ENCODE measurements at regions not wholly inside any gene's neighbourhood (a gene's known extent, or its start where the extent isn't known, plus 50 kb on each side); places are given as distances from the start of the nearest gene placed in this dataset.

DNA sequence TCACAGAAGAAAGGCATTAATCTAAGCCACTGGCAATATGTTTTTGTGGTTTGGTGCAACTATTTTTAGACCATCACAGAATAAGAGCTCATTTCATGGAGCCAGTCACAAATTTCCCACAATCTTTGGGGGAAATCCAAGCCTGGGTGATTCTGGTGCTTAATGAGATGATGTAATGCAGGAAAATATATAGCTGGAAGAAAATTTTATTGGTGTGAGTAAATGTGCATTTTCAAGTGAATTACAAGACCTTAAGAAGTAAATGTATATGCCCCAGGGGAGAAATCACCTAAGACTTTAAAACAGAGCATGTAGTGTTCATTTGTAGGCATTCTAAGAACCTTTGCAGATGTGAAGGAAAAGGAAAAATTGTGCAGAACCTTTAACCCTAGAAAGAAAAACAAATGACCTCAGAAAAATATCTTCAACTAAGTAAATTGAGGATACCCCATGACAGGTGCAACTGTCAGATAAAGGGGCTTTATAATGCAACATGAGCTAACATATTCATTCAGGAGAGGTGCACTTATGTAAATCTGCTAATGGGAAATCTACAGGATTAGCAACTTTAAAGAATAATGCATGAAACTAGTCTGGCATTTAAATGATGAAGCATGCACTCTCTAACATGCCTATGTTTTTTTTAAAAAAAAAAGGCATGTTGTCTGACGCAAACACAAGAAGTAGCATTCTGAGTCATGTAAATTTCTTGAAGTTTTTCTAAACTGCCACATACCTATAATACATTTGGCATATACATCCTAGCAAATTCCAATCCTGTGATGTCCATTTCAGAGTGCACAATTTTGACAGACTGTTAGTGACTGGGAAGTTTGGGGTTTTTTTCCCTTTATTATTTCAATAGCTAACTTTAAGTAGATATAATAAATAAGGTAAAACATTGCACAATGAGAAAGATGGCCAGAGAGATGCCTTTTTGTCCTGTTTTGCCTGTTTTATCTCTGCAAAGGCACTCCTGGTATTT is 105.1 kb downstream of the MEX3B start:
- TF ChIP-seq, protein P1, sequence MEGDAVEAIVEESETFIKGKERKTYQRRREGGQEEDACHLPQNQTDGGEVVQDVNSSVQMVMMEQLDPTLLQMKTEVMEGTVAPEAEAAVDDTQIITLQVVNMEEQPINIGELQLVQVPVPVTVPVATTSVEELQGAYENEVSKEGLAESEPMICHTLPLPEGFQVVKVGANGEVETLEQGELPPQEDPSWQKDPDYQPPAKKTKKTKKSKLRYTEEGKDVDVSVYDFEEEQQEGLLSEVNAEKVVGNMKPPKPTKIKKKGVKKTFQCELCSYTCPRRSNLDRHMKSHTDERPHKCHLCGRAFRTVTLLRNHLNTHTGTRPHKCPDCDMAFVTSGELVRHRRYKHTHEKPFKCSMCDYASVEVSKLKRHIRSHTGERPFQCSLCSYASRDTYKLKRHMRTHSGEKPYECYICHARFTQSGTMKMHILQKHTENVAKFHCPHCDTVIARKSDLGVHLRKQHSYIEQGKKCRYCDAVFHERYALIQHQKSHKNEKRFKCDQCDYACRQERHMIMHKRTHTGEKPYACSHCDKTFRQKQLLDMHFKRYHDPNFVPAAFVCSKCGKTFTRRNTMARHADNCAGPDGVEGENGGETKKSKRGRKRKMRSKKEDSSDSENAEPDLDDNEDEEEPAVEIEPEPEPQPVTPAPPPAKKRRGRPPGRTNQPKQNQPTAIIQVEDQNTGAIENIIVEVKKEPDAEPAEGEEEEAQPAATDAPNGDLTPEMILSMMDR (IDR thresholded peaks at IDR 0.05; ENCODE audit: insufficient read depth, missing control alignments), result no peak
- DNase-seq (ENCODE audit: insufficient read length, low spot score), result no peak

DNA sequence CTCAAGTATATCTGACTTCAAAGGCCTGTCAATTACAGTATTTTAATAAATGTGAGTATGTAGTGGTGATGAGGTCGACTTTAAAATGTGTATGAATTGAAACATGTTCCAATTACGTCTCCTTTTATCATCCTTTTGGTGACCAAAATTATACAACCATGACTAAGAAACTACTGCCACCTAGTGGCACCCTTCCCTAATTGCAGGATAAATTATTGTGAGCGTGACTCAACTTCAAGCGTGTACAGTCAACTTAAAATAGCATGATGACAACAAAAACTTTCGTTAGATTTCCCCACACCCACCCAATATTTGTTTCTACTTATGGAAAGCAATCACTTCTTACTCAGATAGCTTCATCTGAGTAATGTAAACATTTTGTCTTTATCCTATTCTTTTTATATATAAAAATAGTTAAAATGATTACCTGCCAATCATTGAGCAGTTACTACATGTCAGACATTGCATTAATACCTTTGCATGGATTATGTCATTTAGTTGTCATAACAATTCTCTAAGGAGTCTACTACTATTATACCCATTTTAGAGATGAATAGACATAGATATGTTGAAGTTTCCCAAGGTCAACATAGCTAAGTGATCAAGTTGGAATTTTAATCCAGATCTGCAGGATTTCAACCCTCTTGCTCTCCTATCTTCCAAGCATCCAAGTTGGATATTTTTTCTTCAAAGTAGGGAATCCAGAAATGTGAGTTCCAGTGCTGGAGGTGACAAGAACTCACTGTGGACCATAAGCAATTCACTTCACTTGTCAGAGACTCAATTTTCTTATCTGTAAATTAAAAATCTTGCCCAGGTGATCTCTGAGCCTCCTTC is 106.0 kb downstream of the MEX3B start:
- DNase-seq (ENCODE audit: insufficient read length, low spot score), result no peak
- TF ChIP-seq, protein P1 (IDR thresholded peaks at IDR 0.05; ENCODE audit: insufficient read depth, missing control alignments), result peak; percentile 72
- FAIRE-seq, result peak; percentile 11

More for the DNA sequence above, 105.1 kb downstream of the MEX3B start:
- no peak for FAIRE-seq

DNA sequence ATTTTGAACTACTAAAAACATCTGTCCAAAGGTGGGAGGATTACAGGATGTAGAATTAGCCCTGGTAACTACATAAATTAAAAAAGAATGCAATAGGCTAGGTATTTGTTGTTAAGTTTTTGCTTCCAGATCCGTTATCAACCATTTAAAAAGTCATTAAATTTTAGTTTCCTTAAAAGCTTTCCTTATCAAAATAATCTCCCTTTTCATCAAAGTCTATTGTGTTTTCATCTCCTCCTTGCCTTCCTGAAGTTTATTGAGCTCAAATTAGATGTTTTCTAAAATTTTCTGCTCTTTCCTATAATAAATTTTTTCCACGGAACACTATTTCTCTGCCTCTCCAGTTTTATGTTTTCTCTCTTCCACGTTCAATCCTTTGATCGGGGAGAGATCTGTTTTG is 108.6 kb downstream of the MEX3B start:
- TF ChIP-seq, protein P1 (IDR thresholded peaks at IDR 0.05; ENCODE audit: insufficient read depth, missing control alignments), result no peak
- no peak for DNase-seq (ENCODE audit: insufficient read length, low spot score)
- FAIRE-seq, result no peak

DNA sequence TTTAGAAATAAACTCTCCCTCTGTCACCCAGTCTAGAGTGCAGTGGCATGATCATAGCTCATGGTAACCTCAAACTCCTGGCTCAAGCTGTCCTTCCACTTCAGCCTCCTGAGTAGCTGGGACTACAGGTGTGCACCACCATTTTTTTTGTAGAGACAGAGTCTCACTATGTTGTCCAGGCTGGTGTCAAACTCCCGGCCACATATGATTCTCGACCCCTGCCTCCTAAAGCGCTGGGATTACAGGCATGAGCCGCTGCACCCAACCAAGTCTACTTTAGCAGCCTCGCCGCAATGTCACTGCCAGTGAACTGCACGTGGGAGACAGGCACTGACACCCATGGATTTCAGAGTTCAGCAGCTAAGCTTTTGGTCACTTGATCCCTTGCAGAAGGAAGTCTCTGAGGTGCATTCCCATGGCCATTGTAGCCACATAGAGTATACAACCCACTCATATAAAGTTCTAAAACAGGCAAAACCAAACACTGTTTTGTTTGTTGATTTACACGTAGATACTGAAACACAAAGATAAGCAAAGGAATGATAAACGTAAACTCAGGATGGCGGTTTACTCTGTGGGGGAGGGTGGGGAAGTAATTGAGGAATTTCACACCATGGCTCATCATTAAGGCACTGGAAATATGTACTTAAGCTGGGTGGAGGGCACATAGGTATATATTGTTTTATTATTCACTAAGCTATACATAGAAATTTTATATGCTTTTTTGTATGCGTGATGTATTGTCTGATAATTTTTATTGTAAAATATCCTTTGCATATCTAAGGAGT is 115.0 kb downstream of the MEX3B start:
- DNase-seq (ENCODE audit: insufficient read length, low spot score), result no peak
- no peak for FAIRE-seq

DNA sequence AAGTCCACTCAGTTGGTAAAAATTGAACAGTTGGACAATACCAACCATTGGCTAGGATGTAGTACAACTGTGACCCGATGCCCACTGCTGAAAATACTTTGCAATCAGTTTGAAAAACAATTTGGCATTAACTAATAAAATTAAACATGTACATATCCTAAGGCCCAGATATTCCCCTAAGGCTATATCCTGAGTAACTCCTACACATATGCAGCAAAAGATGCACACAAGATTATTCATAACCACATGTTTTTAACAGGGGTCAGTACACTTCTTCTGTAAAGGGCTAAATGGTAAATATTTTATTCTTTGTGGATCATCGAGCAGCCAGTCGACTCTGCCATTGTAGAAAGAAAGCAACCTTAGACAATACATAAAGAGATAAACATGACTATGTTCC is 116.3 kb downstream of the MEX3B start:
- DNase-seq (ENCODE audit: insufficient read length, low spot score), result no peak
- FAIRE-seq, result no peak
- TF ChIP-seq, protein P1 (IDR thresholded peaks at IDR 0.05; ENCODE audit: insufficient read depth, missing control alignments), result no peak

More for the DNA sequence above, 115.0 kb downstream of the MEX3B start:
- TF ChIP-seq, protein P1 (IDR thresholded peaks at IDR 0.05; ENCODE audit: insufficient read depth, missing control alignments), result no peak

DNA sequence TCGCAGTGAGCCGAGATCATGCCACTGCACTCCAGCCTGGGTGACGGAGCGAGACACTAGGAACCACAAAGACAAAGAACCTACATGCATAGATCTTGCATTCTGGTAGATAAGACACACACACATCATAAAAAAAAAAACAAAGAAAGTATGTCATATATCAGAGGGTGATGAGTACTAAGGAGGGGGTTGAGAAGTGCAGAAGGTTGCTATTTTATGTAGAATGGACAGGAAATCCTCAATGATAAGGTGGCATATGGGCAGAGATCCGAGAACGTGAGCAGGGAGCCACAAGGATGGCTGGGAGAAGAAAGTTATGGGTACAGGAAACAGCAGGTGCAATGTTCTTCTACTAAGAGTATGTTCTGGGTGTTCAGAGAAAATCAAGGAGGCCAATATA is 118.8 kb downstream of the MEX3B start:
- no peak for DNase-seq (ENCODE audit: insufficient read length, low spot score)
- FAIRE-seq, result no peak

More for the DNA sequence above, 118.8 kb downstream of the MEX3B start:
- TF ChIP-seq, protein P1 (IDR thresholded peaks at IDR 0.05; ENCODE audit: insufficient read depth, missing control alignments), result no peak

Measured in D721Med (cell line).